OCI-LY7 (cell line): ENCODE measurements at regions not wholly inside any gene's neighbourhood (a gene's known extent, or its start where the extent isn't known, plus 50 kb on each side); places are given as distances from the start of the nearest gene placed in this dataset.

Source experiments
- CTCF ChIP-seq: fragments of 200-600 bp; sonication (generic); conservative IDR thresholded peaks from 2 replicates; pipeline ENCODE4 v1.5.1; 2014; ENCODE audit warnings: mild to moderate bottlenecking, antibody characterized with exemption, low read length, moderate library complexity, mixed read lengths
- EZH2phosphoT487 ChIP-seq: fragments of 200-600 bp; sonication (generic); IDR thresholded peaks from 2 replicates; pipeline ENCODE4 v1.6.1; 2018; ENCODE audit warnings: low read depth, borderline replicate concordance, mild to moderate bottlenecking, mixed run types, antibody characterized with exemption, low read length, moderate library complexity, mixed read lengths

- TF ChIP-seq CTCF (no peak), EZH2phosphoT487 (no peak)
Measured at GRCh38 chr14:105864651-105865265, 338.4 kb downstream of the TMEM121 start.
